GM23338 (cell line): ENCODE measurements at regions not wholly inside any gene's neighbourhood (a gene's known extent, or its start where the extent isn't known, plus 50 kb on each side); places are given as distances from the start of the nearest gene placed in this dataset.

Source experiments
- ATAC-seq: fragments of 200-7000 bp; cut with Tn5 transposase; 3 replicates; pipeline ENCODE4 v1.9.1; 2020
- DNase-seq: peaks from one replicate; pipeline ENCODE4 v3.0.0-alpha.2; 2015; ENCODE audit warnings: low spot score
- H2AFZ ChIP-seq: fragments of 200-600 bp; sonication (generic); 2 replicates; pipeline ENCODE4 v1.8.0; 2016; ENCODE audit warnings: antibody characterized with exemption, mild to moderate bottlenecking, moderate library complexity
- H3F3A ChIP-seq: fragments of 200-600 bp; sonication (generic); replicated peaks from 2 replicates; pipeline ENCODE4 v1.8.0; 2017; ENCODE audit warnings: antibody characterized with exemption, mixed run types, low read depth
- H3K27ac ChIP-seq: fragments of 200-600 bp; sonication (generic); 2 replicates; pipeline ENCODE4 v1.6.1; 2016; ENCODE audit warnings: low read depth
- H3K27me3 ChIP-seq: fragments of 200-600 bp; sonication (generic); 2 replicates; pipeline ENCODE4 v1.8.0; 2016; ENCODE audit warnings: mild to moderate bottlenecking, mixed run types, moderate library complexity; ENCODE audit not compliant: insufficient read depth
- H3K36me3 ChIP-seq: fragments of 200-600 bp; sonication (generic); 2 replicates; pipeline ENCODE4 v1.8.0; 2016; ENCODE audit warnings: mild to moderate bottlenecking; ENCODE audit not compliant: insufficient read depth
- H3K4me1 ChIP-seq: fragments of 200-600 bp; sonication (generic); 2 replicates; pipeline ENCODE4 v1.8.0; 2016; ENCODE audit warnings: mild to moderate bottlenecking, moderate library complexity; ENCODE audit not compliant: insufficient read depth
- H3K4me2 ChIP-seq: fragments of 200-600 bp; sonication (generic); 2 replicates; pipeline ENCODE4 v1.7.1; 2017; ENCODE audit warnings: mixed run types
- H3K4me3 ChIP-seq: fragments of 200-600 bp; sonication (generic); 2 replicates; pipeline ENCODE4 v1.6.1; 2016; ENCODE audit warnings: mixed run types
- H3K79me2 ChIP-seq: fragments of 200-600 bp; sonication (generic); replicated peaks from 2 replicates; pipeline ENCODE4 v1.8.0; 2017; ENCODE audit warnings: mild to moderate bottlenecking; ENCODE audit not compliant: insufficient read depth
- H3K9me2 ChIP-seq: fragments of 200-600 bp; sonication (generic); 2 replicates; pipeline ENCODE4 v1.8.0; 2017; ENCODE audit not compliant: insufficient read depth
- H4K20me1 ChIP-seq: fragments of 200-600 bp; sonication (generic); replicated peaks from 2 replicates; pipeline ENCODE4 v1.8.0; 2017; ENCODE audit warnings: mild to moderate bottlenecking; ENCODE audit not compliant: insufficient read depth
- H3K27ac Mint-ChIP-seq: 2 replicates; pipeline ENCODE4 v1.8.0; 2020; ENCODE audit warnings: inconsistent platforms, mild to moderate bottlenecking, moderate library complexity, mixed read lengths
- H3K27me3 Mint-ChIP-seq: 3 replicates; pipeline ENCODE4 v1.8.0; 2022; ENCODE audit warnings: low read depth, mild to moderate bottlenecking, moderate library complexity, mixed read lengths, inconsistent platforms; ENCODE audit not compliant: insufficient read depth, poor library complexity
- H3K36me3 Mint-ChIP-seq: 3 replicates; pipeline ENCODE4 v1.8.0; 2021; ENCODE audit warnings: low read depth, mild to moderate bottlenecking, inconsistent platforms, moderate library complexity, mixed read lengths
- H3K4me1 Mint-ChIP-seq: 3 replicates; pipeline ENCODE4 v1.8.0; 2020; ENCODE audit warnings: mild to moderate bottlenecking, inconsistent platforms, mixed read lengths
- H3K4me3 Mint-ChIP-seq: 3 replicates; pipeline ENCODE4 v1.8.0; 2021; ENCODE audit warnings: moderate library complexity, mild to moderate bottlenecking, inconsistent platforms, mixed read lengths
- H3K9me3 Mint-ChIP-seq: 3 replicates; pipeline ENCODE4 v1.8.0; 2020; ENCODE audit warnings: moderate library complexity, mild to moderate bottlenecking, inconsistent platforms, mixed read lengths
- CREB1 ChIP-seq: fragments of 250-450 bp; sonication (Bioruptor Pico); IDR thresholded peaks from 2 replicates; pipeline ENCODE4 v1.5.0; 2020; ENCODE audit warnings: low read depth, mild to moderate bottlenecking, moderate library complexity
- EZH2 ChIP-seq: fragments of 200-600 bp; sonication (generic); IDR thresholded peaks from one replicate; pipeline ENCODE4 v1.8.0; 2017; ENCODE audit warnings: antibody characterized with exemption, mild to moderate bottlenecking, low read depth; ENCODE audit not compliant: unreplicated experiment
- EZH2phosphoT487 ChIP-seq: fragments of 200-600 bp; sonication (generic); IDR thresholded peaks from one replicate; pipeline ENCODE4 v1.8.1; 2018; ENCODE audit warnings: antibody characterized with exemption; ENCODE audit not compliant: unreplicated experiment
- JUNB ChIP-seq: IDR thresholded peaks from one replicate; pipeline ENCODE4 v1.6.1; 2016; ENCODE audit warnings: antibody characterized with exemption; ENCODE audit not compliant: unreplicated experiment
- NANOG ChIP-seq: IDR thresholded peaks from 2 replicates; pipeline ENCODE4 v1.6.1; 2016; ENCODE audit warnings: antibody characterized with exemption, borderline replicate concordance
- POLR2AphosphoS5 ChIP-seq: IDR thresholded peaks from 2 replicates; pipeline ENCODE4 v1.6.1; 2016; ENCODE audit warnings: antibody characterized with exemption, low read depth
- STAT1 ChIP-seq: IDR thresholded peaks from one replicate; pipeline ENCODE4 v1.6.1; 2016; ENCODE audit warnings: antibody characterized with exemption; ENCODE audit not compliant: unreplicated experiment
- ZNF114 ChIP-seq: fragments of 250-450 bp; sonication (Bioruptor Pico); IDR thresholded peaks from 2 replicates; pipeline ENCODE4 v1.5.0; 2020; ENCODE audit warnings: mild to moderate bottlenecking, moderate library complexity
- ZNF331 ChIP-seq: fragments of 250-450 bp; sonication (Bioruptor Pico); IDR thresholded peaks from 2 replicates; pipeline ENCODE4 v1.5.0; 2020; ENCODE audit warnings: low read depth, mild to moderate bottlenecking, moderate library complexity
- TF ChIP-seq, protein P1 (sequence below): IDR thresholded peaks from 2 replicates; pipeline ENCODE4 v1.6.1; 2016; ENCODE audit warnings: antibody characterized with exemption
- TF ChIP-seq, protein P2 (sequence below): IDR thresholded peaks from one replicate; pipeline ENCODE4 v1.6.1; 2018; ENCODE audit warnings: antibody characterized with exemption; ENCODE audit not compliant: unreplicated experiment
- TF ChIP-seq, protein P3 (sequence below), 2 experiments: fragments of 200-600 bp in 1 of 2; sonication (generic) in 1 of 2; conservative IDR thresholded peaks; 2 replicates each; pipeline versions ENCODE4 v1.5.1 to v1.6.1; 2016 to 2017; ENCODE audit warnings: antibody characterized with exemption in 2 of 2, low read depth in 2 of 2, mild to moderate bottlenecking in 2 of 2, moderate library complexity in 1 of 2

DNA sequence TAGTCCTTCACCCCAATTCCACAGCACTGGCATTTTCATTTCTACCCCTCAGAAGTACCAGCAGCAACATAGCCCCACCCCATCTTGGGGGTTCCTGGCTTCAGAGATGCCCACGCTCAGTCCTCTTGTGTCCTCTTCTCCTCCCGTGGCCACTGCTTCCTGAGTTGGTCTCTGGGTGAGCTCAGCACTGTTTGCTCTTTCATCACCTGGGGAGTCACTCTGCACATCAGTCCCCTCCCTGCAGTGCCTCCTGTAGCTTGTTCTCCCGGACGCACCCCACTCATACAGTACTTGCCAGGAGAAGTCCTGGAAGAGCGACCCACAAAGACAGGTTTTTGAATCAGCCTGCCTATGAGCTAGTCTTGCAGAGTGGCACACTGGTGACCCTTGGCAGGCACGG is 63.8 kb downstream of the GSC start (continued):
- TF ChIP-seq, protein P1, sequence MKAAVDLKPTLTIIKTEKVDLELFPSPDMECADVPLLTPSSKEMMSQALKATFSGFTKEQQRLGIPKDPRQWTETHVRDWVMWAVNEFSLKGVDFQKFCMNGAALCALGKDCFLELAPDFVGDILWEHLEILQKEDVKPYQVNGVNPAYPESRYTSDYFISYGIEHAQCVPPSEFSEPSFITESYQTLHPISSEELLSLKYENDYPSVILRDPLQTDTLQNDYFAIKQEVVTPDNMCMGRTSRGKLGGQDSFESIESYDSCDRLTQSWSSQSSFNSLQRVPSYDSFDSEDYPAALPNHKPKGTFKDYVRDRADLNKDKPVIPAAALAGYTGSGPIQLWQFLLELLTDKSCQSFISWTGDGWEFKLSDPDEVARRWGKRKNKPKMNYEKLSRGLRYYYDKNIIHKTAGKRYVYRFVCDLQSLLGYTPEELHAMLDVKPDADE, result no peak
- TF ChIP-seq STAT1 (no peak), JUNB (no peak), EZH2phosphoT487 (no peak), NANOG (no peak), ZNF114 (CRISPR knock-in tag) (no peak), CREB1 (no peak), ZNF331 (no peak), POLR2AphosphoS5 (no peak), EZH2 (no peak)
- TF ChIP-seq, protein P2, sequence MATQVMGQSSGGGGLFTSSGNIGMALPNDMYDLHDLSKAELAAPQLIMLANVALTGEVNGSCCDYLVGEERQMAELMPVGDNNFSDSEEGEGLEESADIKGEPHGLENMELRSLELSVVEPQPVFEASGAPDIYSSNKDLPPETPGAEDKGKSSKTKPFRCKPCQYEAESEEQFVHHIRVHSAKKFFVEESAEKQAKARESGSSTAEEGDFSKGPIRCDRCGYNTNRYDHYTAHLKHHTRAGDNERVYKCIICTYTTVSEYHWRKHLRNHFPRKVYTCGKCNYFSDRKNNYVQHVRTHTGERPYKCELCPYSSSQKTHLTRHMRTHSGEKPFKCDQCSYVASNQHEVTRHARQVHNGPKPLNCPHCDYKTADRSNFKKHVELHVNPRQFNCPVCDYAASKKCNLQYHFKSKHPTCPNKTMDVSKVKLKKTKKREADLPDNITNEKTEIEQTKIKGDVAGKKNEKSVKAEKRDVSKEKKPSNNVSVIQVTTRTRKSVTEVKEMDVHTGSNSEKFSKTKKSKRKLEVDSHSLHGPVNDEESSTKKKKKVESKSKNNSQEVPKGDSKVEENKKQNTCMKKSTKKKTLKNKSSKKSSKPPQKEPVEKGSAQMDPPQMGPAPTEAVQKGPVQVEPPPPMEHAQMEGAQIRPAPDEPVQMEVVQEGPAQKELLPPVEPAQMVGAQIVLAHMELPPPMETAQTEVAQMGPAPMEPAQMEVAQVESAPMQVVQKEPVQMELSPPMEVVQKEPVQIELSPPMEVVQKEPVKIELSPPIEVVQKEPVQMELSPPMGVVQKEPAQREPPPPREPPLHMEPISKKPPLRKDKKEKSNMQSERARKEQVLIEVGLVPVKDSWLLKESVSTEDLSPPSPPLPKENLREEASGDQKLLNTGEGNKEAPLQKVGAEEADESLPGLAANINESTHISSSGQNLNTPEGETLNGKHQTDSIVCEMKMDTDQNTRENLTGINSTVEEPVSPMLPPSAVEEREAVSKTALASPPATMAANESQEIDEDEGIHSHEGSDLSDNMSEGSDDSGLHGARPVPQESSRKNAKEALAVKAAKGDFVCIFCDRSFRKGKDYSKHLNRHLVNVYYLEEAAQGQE, result no peak
- TF ChIP-seq, protein P3, sequence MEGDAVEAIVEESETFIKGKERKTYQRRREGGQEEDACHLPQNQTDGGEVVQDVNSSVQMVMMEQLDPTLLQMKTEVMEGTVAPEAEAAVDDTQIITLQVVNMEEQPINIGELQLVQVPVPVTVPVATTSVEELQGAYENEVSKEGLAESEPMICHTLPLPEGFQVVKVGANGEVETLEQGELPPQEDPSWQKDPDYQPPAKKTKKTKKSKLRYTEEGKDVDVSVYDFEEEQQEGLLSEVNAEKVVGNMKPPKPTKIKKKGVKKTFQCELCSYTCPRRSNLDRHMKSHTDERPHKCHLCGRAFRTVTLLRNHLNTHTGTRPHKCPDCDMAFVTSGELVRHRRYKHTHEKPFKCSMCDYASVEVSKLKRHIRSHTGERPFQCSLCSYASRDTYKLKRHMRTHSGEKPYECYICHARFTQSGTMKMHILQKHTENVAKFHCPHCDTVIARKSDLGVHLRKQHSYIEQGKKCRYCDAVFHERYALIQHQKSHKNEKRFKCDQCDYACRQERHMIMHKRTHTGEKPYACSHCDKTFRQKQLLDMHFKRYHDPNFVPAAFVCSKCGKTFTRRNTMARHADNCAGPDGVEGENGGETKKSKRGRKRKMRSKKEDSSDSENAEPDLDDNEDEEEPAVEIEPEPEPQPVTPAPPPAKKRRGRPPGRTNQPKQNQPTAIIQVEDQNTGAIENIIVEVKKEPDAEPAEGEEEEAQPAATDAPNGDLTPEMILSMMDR (conservative IDR thresholded peaks at IDR 0.05; ENCODE audit: low read depth in 2 of 2), result no peak

DNA sequence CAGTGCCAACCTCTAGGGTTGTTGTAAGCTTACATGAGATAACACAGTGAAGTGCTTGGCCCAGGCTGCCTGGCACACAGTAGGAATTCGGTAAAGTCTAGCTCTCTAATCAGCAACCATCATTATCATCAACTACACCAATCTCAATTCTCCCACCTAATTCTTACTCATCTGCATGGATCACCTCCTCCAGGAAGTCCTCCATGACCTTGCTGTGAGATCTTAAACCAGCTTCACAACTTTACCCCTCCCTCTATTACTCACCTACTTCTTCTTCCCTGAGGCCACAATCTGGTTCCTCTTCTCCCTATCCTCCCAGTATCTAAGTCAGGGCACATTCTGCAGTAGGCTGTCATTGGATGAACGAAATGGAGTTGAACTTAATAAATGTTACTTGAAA is 67.3 kb downstream of the GSC start:
- H3K27ac Mint-ChIP-seq, result no peak overlapping the region
- no peak for TF ChIP-seq EZH2phosphoT487
- TF ChIP-seq ZNF114 (CRISPR knock-in tag), result no peak
- TF ChIP-seq EZH2, result no peak
- no peak for TF ChIP-seq CREB1
- TF ChIP-seq POLR2AphosphoS5, result no peak
- TF ChIP-seq ZNF331, result no peak
- TF ChIP-seq, protein P3 (conservative IDR thresholded peaks at IDR 0.05; ENCODE audit: low read depth in 2 of 2), result no peak
- no peak for TF ChIP-seq NANOG
- TF ChIP-seq STAT1, result no peak
- TF ChIP-seq JUNB, result no peak
- TF ChIP-seq, protein P1, result no peak

More for the DNA sequence above, 67.3 kb downstream of the GSC start:
- Histone ChIP-seq H3K27me3 (no peaks in the 10 kb centered on the region), H3K27ac (no peak overlapping the region), H3K4me1 (no peaks in the 10 kb centered on the region), H3K36me3 (no peaks in the 10 kb centered on the region), H3K79me2 (no peaks in the 10 kb centered on the region), H3K4me3 (no peak overlapping the region), H2AFZ (no peak overlapping the region), H3K4me2 (no peak overlapping the region), H3K9me2 (no peaks in the 10 kb centered on the region), H3F3A (no peaks in the 10 kb centered on the region), H4K20me1 (no peaks in the 10 kb centered on the region)
- peaks cover 7% of the 10 kb centered on the region for H3K27me3 Mint-ChIP-seq
- ATAC-seq (no peak), DNase-seq (no peak)
- no peak overlapping the region for H3K4me3 Mint-ChIP-seq
- peaks cover 4% of the 10 kb centered on the region; the same call in 2 of the 3 replicates for H3K4me1 Mint-ChIP-seq
- no peaks in the 10 kb centered on the region for H3K36me3 Mint-ChIP-seq
- no peaks in the 10 kb centered on the region for H3K9me3 Mint-ChIP-seq
